ENCODE measurements at regions not wholly inside any gene's neighbourhood (a gene's known extent, or its start where the extent isn't known, plus 50 kb on each side); places are given as distances from the start of the nearest gene placed in this dataset.

DNA sequence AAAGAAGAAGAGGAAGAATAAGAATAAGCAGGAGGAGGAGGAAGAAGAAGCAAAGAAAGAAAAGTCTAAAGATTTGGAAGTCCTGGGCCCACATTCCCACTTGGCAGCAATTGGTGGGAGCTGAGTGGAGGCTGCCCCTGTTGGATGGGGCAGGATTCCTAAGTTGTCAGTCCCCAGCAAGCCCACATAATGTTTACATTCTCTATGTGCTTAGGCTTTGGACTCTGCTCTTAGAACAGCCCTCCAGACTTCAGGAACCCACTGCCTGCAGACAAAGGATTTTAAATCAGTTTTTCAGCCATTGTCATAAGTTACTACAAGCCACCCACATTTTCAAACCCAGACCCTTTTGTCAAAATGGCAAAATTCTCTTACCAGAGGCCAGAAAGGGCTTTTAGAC, 92.0 kb downstream of the OTX2 start:
- Mint-ChIP-seq H3K36me3 (no peaks in the 10 kb centered on the region), H3K4me1 (no peaks in the 10 kb centered on the region), H3K9me3 (no peaks in the 10 kb centered on the region), H3K27ac (no peak overlapping the region), H3K27me3 (ENCODE audit: low read depth) (peaks cover 20% of the 10 kb centered on the region), H3K4me3 (no peak overlapping the region)
- TF ChIP-seq, protein P1, sequence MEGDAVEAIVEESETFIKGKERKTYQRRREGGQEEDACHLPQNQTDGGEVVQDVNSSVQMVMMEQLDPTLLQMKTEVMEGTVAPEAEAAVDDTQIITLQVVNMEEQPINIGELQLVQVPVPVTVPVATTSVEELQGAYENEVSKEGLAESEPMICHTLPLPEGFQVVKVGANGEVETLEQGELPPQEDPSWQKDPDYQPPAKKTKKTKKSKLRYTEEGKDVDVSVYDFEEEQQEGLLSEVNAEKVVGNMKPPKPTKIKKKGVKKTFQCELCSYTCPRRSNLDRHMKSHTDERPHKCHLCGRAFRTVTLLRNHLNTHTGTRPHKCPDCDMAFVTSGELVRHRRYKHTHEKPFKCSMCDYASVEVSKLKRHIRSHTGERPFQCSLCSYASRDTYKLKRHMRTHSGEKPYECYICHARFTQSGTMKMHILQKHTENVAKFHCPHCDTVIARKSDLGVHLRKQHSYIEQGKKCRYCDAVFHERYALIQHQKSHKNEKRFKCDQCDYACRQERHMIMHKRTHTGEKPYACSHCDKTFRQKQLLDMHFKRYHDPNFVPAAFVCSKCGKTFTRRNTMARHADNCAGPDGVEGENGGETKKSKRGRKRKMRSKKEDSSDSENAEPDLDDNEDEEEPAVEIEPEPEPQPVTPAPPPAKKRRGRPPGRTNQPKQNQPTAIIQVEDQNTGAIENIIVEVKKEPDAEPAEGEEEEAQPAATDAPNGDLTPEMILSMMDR (IDR thresholded peaks at IDR 0.05; ENCODE audit: unreplicated experiment), result no peak
- no peak for DNase-seq (ENCODE audit: low spot score in 2 of 2, unreplicated experiment in 2 of 2)

DNA sequence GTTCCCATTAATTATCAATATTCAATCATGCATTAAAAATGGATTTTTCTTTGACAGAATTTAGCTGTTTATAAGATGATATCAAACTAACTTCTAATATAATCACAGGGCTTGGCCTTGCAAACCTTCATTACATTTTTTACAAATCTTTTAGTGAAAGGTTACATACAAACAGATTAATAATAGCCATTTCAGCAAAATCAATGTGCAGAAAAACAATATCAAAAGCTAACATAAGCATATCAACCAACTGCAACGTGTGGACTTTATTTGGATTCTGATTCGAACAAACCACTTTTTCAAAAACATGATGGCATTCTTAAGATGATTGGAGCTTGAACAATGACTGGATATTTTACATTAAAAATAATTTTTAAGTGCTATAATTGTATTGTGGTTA, 93.6 kb downstream of the OTX2 start:
- DNase-seq (ENCODE audit: low spot score in 2 of 2, unreplicated experiment in 2 of 2), result no peak
- Mint-ChIP-seq H3K4me1 (no peaks in the 10 kb centered on the region), H3K36me3 (no peaks in the 10 kb centered on the region), H3K9me3 (no peaks in the 10 kb centered on the region), H3K4me3 (no peak overlapping the region), H3K27ac (no peak overlapping the region), H3K27me3 (ENCODE audit: low read depth) (peaks cover 11% of the 10 kb centered on the region)
- TF ChIP-seq, protein P1 (IDR thresholded peaks at IDR 0.05; ENCODE audit: unreplicated experiment), result no peak

DNA sequence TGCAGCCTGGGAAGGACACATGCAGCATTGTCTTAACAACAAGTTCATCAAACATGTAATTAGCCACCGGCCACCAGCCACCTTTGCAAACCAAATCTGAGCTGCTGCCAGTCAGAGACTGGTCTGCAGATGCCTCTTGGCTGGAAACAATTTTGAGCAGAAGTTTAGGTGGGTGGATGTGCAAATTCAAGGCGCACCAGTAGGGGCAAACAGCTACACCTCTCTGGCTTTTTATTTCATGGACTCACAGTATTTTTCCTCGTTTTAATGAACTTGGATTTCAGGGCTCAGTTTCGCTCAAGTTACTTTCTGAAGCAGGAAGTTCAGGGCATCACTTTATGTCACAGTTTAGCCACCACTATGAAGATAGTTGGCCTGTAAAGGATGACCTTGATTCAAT, 94.3 kb downstream of the OTX2 start:
- Mint-ChIP-seq H3K4me3 (no peak overlapping the region), H3K4me1 (no peaks in the 10 kb centered on the region), H3K27me3 (ENCODE audit: low read depth) (peaks cover 9% of the 10 kb centered on the region), H3K36me3 (no peaks in the 10 kb centered on the region), H3K27ac (no peak overlapping the region), H3K9me3 (no peaks in the 10 kb centered on the region)
- DNase-seq (ENCODE audit: low spot score in 2 of 2, unreplicated experiment in 2 of 2), result no peak
- TF ChIP-seq, protein P1 (IDR thresholded peaks at IDR 0.05; ENCODE audit: unreplicated experiment), result no peak

DNA sequence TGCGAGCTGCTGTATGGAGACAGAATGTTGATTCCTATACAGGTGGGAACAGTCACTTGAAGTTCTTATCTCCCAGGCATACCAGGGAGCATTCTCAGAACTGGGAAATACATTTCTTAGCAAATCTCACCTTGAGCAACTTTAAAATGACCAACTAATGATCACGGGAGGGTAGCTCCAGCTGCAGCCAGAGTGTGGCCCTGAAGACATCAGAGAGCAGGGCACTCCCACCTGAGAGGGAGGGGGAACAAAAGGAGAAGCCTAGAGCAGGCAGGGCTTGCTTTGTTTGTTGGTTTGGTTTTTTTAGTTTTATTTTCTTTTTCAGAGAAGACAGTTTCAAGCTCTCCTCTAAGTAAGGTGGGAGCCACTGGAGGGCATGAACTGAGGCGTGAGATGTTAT, 101.1 kb downstream of the OTX2 start:
- H3K9me3 Mint-ChIP-seq, result no peaks in the 10 kb centered on the region
- no peak for DNase-seq (ENCODE audit: low spot score in 2 of 2, unreplicated experiment in 2 of 2)
- H3K27me3 Mint-ChIP-seq (ENCODE audit: low read depth), result peaks cover 36% of the 10 kb centered on the region
- TF ChIP-seq, protein P1 (IDR thresholded peaks at IDR 0.05; ENCODE audit: unreplicated experiment), result no peak
- H3K36me3 Mint-ChIP-seq, result no peaks in the 10 kb centered on the region
- H3K27ac Mint-ChIP-seq, result no peak overlapping the region
- no peak overlapping the region for H3K4me3 Mint-ChIP-seq
- H3K4me1 Mint-ChIP-seq, result no peaks in the 10 kb centered on the region

DNA sequence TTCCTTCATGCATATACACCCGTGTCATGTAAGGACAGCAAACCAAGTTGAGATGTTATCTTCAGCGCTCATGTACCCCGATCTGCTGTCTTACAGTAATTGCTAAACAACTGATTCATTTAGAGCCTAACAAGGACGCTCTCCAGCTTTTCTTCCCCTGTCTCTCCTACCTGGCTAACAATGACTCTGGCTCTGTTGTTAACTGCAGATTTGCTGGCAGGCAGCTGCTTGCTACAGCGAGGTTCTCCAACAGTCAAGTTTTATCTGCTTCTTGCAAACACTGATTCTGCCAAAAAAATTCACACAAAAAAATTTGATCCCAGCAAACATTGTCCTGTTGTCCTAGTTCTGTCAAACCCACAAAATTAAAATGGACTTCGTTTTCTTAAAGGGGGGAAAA, 101.6 kb downstream of the OTX2 start:
- H3K36me3 Mint-ChIP-seq, result no peaks in the 10 kb centered on the region
- no peaks in the 10 kb centered on the region for H3K4me1 Mint-ChIP-seq
- peaks cover 36% of the 10 kb centered on the region for H3K27me3 Mint-ChIP-seq (ENCODE audit: low read depth)
- TF ChIP-seq, protein P1 (IDR thresholded peaks at IDR 0.05; ENCODE audit: unreplicated experiment), result no peak
- no peak overlapping the region for H3K4me3 Mint-ChIP-seq
- no peak for DNase-seq (ENCODE audit: low spot score in 2 of 2, unreplicated experiment in 2 of 2)
- H3K9me3 Mint-ChIP-seq, result no peaks in the 10 kb centered on the region
- no peak overlapping the region for H3K27ac Mint-ChIP-seq

DNA sequence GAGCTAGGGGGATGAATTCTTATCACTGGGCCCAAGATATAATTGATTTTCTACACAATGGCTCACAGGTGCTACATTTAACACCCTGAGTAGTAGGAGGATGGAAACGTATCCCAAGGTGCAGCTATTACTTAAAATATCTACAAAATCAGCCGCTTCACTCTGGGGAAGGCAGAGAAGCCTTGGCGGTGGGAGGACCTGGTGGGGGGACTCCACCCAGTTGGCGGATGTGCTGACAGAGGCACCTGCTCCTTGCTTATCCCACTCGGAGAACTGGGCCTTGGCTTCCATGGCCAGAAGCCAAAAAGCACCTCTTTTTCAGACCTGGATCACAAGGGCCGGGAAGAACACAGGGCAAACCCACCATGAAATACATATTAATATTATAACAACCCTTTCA, 106.3 kb downstream of the OTX2 start:
- Mint-ChIP-seq H3K27ac (no peak overlapping the region), H3K4me3 (no peak overlapping the region), H3K36me3 (no peaks in the 10 kb centered on the region), H3K27me3 (ENCODE audit: low read depth) (peaks cover 35% of the 10 kb centered on the region), H3K9me3 (no peaks in the 10 kb centered on the region), H3K4me1 (no peaks in the 10 kb centered on the region)
- TF ChIP-seq, protein P1 (IDR thresholded peaks at IDR 0.05; ENCODE audit: unreplicated experiment), result no peak
- no peak for DNase-seq (ENCODE audit: low spot score in 2 of 2, unreplicated experiment in 2 of 2)
